ENCODE measurements at regions not wholly inside any gene's neighbourhood (a gene's known extent, or its start where the extent isn't known, plus 50 kb on each side); places are given as distances from the start of the nearest gene placed in this dataset.

DNA sequence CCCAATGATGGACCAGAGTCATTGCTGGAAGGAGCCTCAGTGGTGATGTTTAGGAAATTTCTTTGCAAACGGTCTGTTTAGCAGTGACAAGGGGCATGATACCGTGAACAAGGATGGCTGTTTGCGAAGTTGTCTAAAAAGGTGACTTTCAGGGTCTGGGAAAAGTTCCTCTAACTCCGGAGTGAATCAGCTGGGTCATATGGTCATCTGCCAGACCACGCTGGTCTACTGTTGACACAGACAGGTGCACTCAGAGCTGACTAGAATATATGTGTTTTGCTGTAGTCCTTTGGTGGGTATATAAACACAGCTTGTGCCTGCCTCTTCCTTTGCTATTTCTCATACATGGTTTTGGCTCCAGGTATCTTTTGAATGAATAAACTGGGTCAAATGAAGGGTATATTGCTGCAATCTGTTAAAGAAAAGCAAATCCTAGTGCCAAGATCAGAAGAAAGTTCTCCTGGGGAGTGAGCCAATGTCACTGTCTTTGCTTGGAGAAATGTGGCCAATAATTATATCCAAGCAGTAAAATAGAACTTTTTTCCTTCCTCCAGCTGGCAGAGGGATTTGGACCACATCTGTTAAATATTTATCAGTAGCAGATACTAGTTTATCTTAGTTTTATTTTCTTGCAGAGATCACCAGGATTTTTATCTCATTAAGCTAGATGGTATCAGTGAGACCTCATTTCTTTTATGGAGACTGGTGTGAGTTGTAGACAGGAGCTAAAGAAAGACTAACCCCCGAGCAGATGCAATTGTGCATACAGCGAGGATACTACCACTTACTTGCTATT, 286.0 kb downstream of the TRIB2 start (continued):
- TF ChIP-seq, protein P1, sequence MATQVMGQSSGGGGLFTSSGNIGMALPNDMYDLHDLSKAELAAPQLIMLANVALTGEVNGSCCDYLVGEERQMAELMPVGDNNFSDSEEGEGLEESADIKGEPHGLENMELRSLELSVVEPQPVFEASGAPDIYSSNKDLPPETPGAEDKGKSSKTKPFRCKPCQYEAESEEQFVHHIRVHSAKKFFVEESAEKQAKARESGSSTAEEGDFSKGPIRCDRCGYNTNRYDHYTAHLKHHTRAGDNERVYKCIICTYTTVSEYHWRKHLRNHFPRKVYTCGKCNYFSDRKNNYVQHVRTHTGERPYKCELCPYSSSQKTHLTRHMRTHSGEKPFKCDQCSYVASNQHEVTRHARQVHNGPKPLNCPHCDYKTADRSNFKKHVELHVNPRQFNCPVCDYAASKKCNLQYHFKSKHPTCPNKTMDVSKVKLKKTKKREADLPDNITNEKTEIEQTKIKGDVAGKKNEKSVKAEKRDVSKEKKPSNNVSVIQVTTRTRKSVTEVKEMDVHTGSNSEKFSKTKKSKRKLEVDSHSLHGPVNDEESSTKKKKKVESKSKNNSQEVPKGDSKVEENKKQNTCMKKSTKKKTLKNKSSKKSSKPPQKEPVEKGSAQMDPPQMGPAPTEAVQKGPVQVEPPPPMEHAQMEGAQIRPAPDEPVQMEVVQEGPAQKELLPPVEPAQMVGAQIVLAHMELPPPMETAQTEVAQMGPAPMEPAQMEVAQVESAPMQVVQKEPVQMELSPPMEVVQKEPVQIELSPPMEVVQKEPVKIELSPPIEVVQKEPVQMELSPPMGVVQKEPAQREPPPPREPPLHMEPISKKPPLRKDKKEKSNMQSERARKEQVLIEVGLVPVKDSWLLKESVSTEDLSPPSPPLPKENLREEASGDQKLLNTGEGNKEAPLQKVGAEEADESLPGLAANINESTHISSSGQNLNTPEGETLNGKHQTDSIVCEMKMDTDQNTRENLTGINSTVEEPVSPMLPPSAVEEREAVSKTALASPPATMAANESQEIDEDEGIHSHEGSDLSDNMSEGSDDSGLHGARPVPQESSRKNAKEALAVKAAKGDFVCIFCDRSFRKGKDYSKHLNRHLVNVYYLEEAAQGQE (IDR thresholded peaks at IDR 0.05; ENCODE audit: low read depth, low read length), result no peak
- TF ChIP-seq, protein P2, sequence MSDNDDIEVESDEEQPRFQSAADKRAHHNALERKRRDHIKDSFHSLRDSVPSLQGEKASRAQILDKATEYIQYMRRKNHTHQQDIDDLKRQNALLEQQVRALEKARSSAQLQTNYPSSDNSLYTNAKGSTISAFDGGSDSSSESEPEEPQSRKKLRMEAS (IDR thresholded peaks at IDR 0.05; ENCODE audit: low read depth, low read length), result no peak
- TF ChIP-seq MEF2A (IDR thresholded peaks at IDR 0.05; ENCODE audit: insufficient read depth, low read depth, low read length), result no peak
- no peak for TF ChIP-seq RB1 (IDR thresholded peaks at IDR 0.05; ENCODE audit: borderline replicate concordance)
- no peak for TF ChIP-seq FOXM1 (IDR thresholded peaks at IDR 0.05; ENCODE audit: low read depth, low read length)
- no peak for TF ChIP-seq SMC3 (IDR thresholded peaks at IDR 0.05; ENCODE audit: borderline replicate concordance, low read length)
- TF ChIP-seq KAT2A (conservative IDR thresholded peaks at IDR 0.05; ENCODE audit: control insufficient read depth, low read depth, low read length), result no peak
- TF ChIP-seq SPI1 (IDR thresholded peaks at IDR 0.05; ENCODE audit: borderline replicate concordance, insufficient read depth, low read depth, low read length), result no peak
- no peak for TF ChIP-seq SRF (IDR thresholded peaks at IDR 0.05; ENCODE audit: low read depth in 2 of 2, low read length in 2 of 2)
- TF ChIP-seq FOXK2 (IDR thresholded peaks at IDR 0.05), result no peak
- TF ChIP-seq ZNF274 (IDR thresholded peaks at IDR 0.05; ENCODE audit: insufficient read depth, insufficient read length), result no peak
- no peak for TF ChIP-seq WRNIP1 (IDR thresholded peaks at IDR 0.05; ENCODE audit: borderline replicate concordance, low read depth, low read length)
